DND-41 (cell line): ENCODE measurements at regions not wholly inside any gene's neighbourhood (a gene's known extent, or its start where the extent isn't known, plus 50 kb on each side); places are given as distances from the start of the nearest gene placed in this dataset.

Source experiments
- EZH2 ChIP-seq: IDR thresholded peaks from 3 replicates; pipeline ENCODE4 v1.6.1; 2012; ENCODE audit warnings: borderline replicate concordance, low read depth, mild to moderate bottlenecking, moderate library complexity, low read length, inconsistent platforms; ENCODE audit not compliant: severe bottlenecking
- TF ChIP-seq, protein P1 (sequence below): IDR thresholded peaks from 2 replicates; pipeline ENCODE4 v1.5.1; 2012; ENCODE audit warnings: borderline replicate concordance, low read length, moderate library complexity, mild to moderate bottlenecking; ENCODE audit not compliant: poor library complexity, severe bottlenecking; ENCODE audit errors: extremely low read depth

DNA sequence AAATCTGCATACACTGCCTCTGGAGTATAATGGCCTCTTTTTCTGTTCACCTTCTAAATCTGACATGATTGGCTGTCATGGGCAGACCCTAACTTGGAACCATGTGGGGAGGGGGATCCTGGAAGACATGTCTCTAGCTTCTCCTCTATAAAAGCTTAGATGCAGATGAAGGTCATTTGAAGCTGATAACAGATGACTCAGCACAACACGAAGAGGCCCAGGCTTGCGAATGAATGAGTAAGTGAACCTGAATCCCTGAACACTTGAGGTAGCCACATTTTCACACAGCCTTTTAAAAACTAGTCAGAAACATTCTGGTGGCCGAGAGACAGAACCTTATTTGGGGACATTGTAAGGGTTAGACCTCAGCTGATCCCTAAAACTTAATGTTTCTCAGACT is 282.6 kb downstream of the ELAVL2 start:
- TF ChIP-seq, protein P1, sequence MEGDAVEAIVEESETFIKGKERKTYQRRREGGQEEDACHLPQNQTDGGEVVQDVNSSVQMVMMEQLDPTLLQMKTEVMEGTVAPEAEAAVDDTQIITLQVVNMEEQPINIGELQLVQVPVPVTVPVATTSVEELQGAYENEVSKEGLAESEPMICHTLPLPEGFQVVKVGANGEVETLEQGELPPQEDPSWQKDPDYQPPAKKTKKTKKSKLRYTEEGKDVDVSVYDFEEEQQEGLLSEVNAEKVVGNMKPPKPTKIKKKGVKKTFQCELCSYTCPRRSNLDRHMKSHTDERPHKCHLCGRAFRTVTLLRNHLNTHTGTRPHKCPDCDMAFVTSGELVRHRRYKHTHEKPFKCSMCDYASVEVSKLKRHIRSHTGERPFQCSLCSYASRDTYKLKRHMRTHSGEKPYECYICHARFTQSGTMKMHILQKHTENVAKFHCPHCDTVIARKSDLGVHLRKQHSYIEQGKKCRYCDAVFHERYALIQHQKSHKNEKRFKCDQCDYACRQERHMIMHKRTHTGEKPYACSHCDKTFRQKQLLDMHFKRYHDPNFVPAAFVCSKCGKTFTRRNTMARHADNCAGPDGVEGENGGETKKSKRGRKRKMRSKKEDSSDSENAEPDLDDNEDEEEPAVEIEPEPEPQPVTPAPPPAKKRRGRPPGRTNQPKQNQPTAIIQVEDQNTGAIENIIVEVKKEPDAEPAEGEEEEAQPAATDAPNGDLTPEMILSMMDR: no peak
- TF ChIP-seq EZH2: no peak
